22Rv1 (cell line): ENCODE measurements at regions not wholly inside any gene's neighbourhood (a gene's known extent, or its start where the extent isn't known, plus 50 kb on each side); places are given as distances from the start of the nearest gene placed in this dataset.
"Not testable (repeated sequence)": the region's sequence is repeated elsewhere in the genome, so short reads cannot be mapped to it uniquely, and the experiment has no call there.

Experiments used
- H3K27ac ChIP-seq: fragments of 450-650 bp; 2 replicates; pipeline ENCODE4 v1.5.1; 2017
- ZFX ChIP-seq: fragments of 450-650 bp; IDR thresholded peaks from 2 replicates; pipeline ENCODE4 v1.6.1; 2017; ENCODE audit warnings: antibody characterized with exemption, borderline replicate concordance
- TF ChIP-seq, protein P1 (sequence below): fragments of 450-650 bp; IDR thresholded peaks from 2 replicates; pipeline ENCODE4 v1.5.1; 2017; ENCODE audit warnings: mild to moderate bottlenecking

DNA sequence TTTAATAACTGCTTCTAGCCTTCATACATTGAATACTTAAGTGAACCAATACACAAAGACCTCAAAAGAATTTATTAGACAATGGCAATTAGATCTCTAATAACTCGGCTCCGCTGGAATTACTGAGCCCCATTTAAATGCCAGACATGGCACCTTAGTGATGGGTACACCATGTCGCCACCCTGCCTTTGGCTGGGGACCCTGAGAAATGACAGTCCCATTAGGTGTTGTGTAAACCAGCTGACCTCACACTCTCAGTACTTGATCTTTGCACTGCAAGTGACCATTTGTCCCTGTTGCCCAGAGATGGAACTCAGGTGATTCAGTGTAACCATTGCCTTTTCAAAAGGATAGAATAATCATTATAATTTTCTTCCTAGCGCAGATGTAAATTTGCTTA lies 144.6 kb upstream of the SMARCAD1 start:
- no peak for TF ChIP-seq ZFX
- TF ChIP-seq, protein P1, sequence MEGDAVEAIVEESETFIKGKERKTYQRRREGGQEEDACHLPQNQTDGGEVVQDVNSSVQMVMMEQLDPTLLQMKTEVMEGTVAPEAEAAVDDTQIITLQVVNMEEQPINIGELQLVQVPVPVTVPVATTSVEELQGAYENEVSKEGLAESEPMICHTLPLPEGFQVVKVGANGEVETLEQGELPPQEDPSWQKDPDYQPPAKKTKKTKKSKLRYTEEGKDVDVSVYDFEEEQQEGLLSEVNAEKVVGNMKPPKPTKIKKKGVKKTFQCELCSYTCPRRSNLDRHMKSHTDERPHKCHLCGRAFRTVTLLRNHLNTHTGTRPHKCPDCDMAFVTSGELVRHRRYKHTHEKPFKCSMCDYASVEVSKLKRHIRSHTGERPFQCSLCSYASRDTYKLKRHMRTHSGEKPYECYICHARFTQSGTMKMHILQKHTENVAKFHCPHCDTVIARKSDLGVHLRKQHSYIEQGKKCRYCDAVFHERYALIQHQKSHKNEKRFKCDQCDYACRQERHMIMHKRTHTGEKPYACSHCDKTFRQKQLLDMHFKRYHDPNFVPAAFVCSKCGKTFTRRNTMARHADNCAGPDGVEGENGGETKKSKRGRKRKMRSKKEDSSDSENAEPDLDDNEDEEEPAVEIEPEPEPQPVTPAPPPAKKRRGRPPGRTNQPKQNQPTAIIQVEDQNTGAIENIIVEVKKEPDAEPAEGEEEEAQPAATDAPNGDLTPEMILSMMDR: no peak

DNA sequence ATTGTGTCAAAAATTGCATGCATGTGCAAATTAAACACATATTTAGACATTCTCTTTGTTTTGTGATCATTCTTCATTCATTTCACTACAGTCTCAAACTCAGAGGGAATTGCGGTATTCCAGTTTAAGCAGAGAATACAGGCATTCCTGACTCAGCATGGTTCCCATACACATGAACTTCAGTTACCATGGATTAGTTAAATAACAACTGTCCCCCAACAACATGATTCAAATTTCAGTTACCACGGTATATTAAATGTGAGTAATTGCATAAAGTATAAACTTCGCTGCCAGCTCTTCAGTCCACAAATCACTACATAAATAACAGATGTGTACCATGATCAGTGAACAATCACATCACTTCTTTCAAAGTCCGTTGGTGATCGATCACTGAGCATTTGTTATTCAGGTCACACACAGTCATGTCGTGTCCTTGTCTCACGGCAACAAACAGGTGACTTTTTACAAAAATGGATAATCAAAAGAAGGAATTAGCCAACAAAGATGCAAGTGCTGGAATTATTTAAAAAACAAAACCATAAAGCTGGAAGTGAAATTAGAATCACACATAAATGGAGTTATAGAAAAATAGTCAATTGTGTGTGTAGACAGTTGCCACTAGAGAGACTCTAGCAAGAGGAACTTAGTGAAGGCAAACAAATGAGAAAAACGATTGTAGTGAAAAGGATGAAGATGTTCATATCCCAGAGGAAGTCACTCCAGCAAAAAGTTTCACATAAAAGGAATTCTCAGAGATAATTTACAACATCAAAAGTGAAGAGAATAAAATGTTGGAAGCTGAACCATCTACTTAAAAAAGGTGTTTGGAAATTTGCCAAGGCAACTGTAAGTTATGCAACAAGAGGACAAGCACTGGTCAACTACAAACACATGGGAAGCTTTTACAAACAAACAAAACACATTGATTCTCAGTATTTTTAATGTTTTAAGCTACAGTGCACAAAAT lies 138.6 kb upstream of the SMARCAD1 start:
- TF ChIP-seq, protein P1: no peak
- TF ChIP-seq ZFX: no peak
- no peak overlapping the region for H3K27ac ChIP-seq

More for the DNA sequence above, 144.6 kb upstream of the SMARCAD1 start:
- H3K27ac ChIP-seq: no peak overlapping the region

DNA sequence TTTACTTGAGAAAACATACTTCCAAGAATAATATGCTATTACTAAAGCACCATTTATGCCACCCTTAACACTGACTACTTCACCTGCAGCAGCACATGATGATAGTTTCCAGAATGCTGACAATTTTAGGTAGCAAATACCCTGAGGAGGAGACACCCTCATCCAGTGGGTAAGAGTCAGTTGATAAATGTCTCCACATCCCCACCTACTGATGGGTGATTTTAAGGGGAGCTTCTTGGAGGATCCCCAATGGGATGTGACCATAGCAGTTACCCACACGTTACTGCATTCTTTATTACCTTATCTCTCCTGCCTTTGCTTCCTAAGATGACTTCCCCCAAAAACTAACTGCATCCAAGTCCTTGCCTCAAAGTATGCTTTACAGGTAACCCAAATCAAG lies 131.2 kb upstream of the SMARCAD1 start:
- H3K27ac ChIP-seq: no peak overlapping the region
- TF ChIP-seq ZFX: no peak
- TF ChIP-seq, protein P1: no peak

DNA sequence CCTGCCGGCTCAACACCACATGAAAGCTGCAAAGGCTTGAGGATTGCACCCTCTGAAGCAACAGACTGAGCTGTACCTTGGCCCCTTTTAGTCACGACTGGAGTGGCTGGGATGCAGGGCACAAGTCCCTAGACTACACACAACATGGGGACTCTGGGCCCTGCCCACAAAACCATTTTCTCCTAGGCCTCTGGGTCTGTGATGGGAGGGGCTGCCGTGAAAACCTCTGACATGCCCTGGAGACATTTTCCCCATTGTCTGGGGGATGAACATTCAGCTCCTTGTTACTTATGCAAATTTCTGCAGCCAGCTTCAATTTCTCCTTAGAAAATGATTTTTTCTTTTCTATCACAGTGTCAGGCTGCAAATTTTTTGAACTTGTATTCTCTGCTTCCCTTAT lies 123.5 kb upstream of the SMARCAD1 start:
- no peak overlapping the region for H3K27ac ChIP-seq
- TF ChIP-seq ZFX: no peak
- TF ChIP-seq, protein P1: no peak

DNA sequence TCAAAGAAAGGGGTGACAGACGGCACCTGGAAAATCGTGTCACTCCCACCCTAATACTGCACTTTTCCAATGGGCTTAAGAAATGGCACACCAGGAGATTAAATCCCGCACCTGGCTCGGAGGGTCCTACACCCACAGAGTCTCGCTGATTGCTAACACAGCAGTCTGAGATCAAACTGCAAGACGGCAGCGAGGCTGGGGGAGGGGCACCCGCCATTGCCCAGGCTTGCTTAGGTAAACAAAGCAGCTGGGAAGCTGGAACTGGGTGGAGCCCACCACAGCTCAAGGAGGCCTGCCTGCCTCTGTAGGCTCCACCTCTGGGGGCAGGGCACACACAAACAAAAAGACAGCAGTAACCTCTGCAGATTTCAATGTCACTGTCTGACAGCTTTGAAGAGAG lies 108.5 kb upstream of the SMARCAD1 start:
- H3K27ac ChIP-seq: not testable (repeated sequence)

DNA sequence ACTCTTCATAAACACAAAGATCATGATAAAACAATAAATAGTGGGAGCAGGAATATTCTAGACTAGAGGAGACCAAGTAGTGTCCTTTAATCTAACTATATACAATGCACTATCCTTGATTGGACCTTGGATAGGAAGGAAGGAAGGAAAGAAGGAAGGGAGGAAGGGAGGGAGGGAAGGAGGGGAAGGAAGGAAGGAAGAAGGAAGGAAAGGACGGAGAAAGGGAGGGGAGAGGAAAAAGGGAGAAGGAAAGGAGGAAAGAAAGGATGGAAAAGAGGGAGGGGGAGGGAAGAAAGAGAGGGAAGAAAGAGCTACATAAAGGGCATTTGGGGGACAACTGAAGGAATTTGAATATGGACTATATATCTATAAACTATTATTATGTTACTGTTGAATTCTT lies 95.0 kb upstream of the SMARCAD1 start:
- H3K27ac ChIP-seq: no peak overlapping the region
- TF ChIP-seq ZFX: no peak
- TF ChIP-seq, protein P1: no peak

DNA sequence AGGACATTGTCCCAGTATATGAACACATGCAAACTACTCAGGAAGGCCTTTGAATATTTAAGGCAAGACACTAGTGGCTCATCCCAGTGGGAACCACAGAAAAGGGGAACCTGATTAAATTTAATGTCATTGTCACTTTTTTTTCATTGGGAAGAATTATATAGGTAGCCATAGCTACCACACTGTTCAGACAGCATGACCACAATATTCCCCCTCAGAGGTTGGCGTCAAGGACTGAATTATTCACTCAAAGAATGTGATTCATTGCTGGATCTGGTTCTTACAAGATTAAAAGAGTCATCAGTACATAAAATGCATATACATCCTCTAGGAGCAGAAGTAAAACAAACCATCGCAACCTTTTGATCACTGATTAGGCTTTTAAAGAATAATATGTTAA lies 92.0 kb upstream of the SMARCAD1 start:
- TF ChIP-seq, protein P1: no peak
- TF ChIP-seq ZFX: no peak
- H3K27ac ChIP-seq: no peak overlapping the region

DNA sequence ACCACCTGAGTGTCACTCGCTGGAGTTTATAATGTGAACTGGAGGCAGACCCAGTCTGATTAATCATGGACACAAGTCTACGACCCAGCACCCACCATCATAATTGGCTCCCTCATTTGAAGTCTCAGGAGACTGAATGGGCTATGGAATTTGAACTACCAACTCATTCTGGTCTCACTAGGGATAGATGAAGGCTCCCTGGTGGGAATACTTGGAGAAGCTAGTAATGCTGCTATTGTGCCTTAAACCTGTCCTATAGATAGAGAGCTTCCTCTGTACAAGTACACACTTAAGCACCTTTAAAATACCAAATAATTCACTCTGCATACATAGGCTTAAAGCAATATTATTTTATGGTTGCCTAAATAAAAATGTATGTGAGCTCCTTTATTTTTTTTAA lies 90.8 kb upstream of the SMARCAD1 start:
- TF ChIP-seq ZFX: no peak
- TF ChIP-seq, protein P1: no peak
- H3K27ac ChIP-seq: no peak overlapping the region
